ENCODE measurements at regions not wholly inside any gene's neighbourhood (a gene's known extent, or its start where the extent isn't known, plus 50 kb on each side); places are given as distances from the start of the nearest gene placed in this dataset.

DNA sequence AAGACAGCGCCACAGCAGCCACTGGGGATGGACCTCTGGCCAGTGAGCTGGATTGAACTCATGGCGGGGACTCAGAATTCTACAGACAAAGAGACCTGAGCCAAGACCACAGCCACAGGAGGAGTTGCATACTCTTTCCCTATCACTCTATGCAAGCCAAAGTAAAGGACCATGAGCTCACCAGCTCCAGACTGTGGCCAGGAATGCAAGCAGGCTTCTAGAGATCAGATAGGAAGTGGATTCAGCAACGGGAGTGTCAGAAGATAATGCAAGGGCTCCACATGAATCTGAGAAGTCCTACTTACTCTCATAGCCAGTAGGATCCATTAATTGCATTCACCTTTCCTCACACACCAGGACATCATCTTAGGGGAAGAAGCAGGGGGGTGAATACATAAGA lies 415.4 kb upstream of the POU3F3 start:
- Histone ChIP-seq H3K9ac (no peak overlapping the region), H3K4me1 (no peaks in the 10 kb centered on the region), H3K27ac (no peak overlapping the region), H2AFZ (no peak overlapping the region), H3K27me3 (ENCODE audit: control insufficient read depth, insufficient read depth, low read length) (no peaks in the 10 kb centered on the region), H3K79me2 (no peaks in the 10 kb centered on the region), H3K36me3 (ENCODE audit: control insufficient read depth, insufficient read depth, low read length) (no peaks in the 10 kb centered on the region), H3K4me2 (ENCODE audit: low read length) (no peak overlapping the region), H3K9me3 (ENCODE audit: control insufficient read depth, low read length) (no peaks in the 10 kb centered on the region), H3K4me3 (ENCODE audit: low read depth, low read length) (no peak overlapping the region)
- TF ChIP-seq CTCF (IDR thresholded peaks at IDR 0.05) = no peak

- no peaks in the 10 kb centered on the region for H3K4me1 ChIP-seq
- no peak overlapping the region for H3K4me3 ChIP-seq (ENCODE audit: low read depth, low read length)
- TF ChIP-seq CTCF (IDR thresholded peaks at IDR 0.05) = no peak
- no peaks in the 10 kb centered on the region for H3K79me2 ChIP-seq
- H3K36me3 ChIP-seq (ENCODE audit: control insufficient read depth, insufficient read depth, low read length) = no peaks in the 10 kb centered on the region
- H2AFZ ChIP-seq = no peak overlapping the region
- no peaks in the 10 kb centered on the region for H3K9me3 ChIP-seq (ENCODE audit: control insufficient read depth, low read length)
- H3K27ac ChIP-seq = no peak overlapping the region
- no peak overlapping the region for H3K9ac ChIP-seq
- no peaks in the 10 kb centered on the region for H3K27me3 ChIP-seq (ENCODE audit: control insufficient read depth, insufficient read depth, low read length)
- no peak overlapping the region for H3K4me2 ChIP-seq (ENCODE audit: low read length)
Observed at GRCh38 chr2:104443145-104443544, 410.8 kb upstream of the POU3F3 start.

- Histone ChIP-seq H3K27ac (no peak overlapping the region), H3K4me2 (ENCODE audit: low read length) (no peak overlapping the region), H3K4me3 (ENCODE audit: low read depth, low read length) (no peak overlapping the region), H3K36me3 (ENCODE audit: control insufficient read depth, insufficient read depth, low read length) (no peaks in the 10 kb centered on the region), H2AFZ (no peak overlapping the region), H3K4me1 (no peaks in the 10 kb centered on the region), H3K79me2 (no peaks in the 10 kb centered on the region), H3K27me3 (ENCODE audit: control insufficient read depth, insufficient read depth, low read length) (no peaks in the 10 kb centered on the region), H3K9ac (no peak overlapping the region), H3K9me3 (ENCODE audit: control insufficient read depth, low read length) (no peaks in the 10 kb centered on the region)
- no peak for TF ChIP-seq CTCF (IDR thresholded peaks at IDR 0.05)
Observed at GRCh38 chr2:104444392-104444791, 409.5 kb upstream of the POU3F3 start.

DNA sequence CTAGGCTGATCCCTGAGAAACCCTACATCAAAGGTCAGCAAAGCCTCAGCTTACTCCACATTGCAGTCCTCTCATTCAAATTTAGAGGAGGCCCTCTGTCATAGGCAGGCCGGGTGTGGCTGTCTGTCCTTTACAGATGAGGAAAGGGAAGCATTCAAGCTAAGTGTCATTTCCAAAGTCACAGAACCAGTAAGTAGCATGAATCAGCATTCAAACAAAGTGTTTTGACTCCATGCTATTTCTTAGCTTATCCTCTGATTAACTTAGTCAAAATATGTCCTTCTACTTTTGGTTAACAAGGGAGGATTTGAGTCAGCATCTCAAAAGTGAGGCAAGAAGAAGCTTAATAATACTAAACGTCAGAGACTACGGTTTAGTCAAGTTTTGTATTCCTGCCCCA lies 409.0 kb upstream of the POU3F3 start:
- no peak overlapping the region for H3K4me3 ChIP-seq (ENCODE audit: low read depth, low read length)

More for the DNA sequence above, 409.0 kb upstream of the POU3F3 start:
- H3K9me3 ChIP-seq (ENCODE audit: control insufficient read depth, low read length) = no peaks in the 10 kb centered on the region
- no peaks in the 10 kb centered on the region for H3K36me3 ChIP-seq (ENCODE audit: control insufficient read depth, insufficient read depth, low read length)
- H3K4me2 ChIP-seq (ENCODE audit: low read length) = no peak overlapping the region
- no peaks in the 10 kb centered on the region for H3K27me3 ChIP-seq (ENCODE audit: control insufficient read depth, insufficient read depth, low read length)
- no peak for TF ChIP-seq CTCF (IDR thresholded peaks at IDR 0.05)
- no peak overlapping the region for H2AFZ ChIP-seq
- H3K27ac ChIP-seq = no peak overlapping the region
- H3K4me1 ChIP-seq = no peaks in the 10 kb centered on the region
- H3K9ac ChIP-seq = no peak overlapping the region
- H3K79me2 ChIP-seq = no peaks in the 10 kb centered on the region
